Brain microvascular endothelial cell (primary cell): ENCODE measurements at regions not wholly inside any gene's neighbourhood (a gene's known extent, or its start where the extent isn't known, plus 50 kb on each side); places are given as distances from the start of the nearest gene placed in this dataset.

ENCODE experiments used
- DNase-seq: peaks from one replicate; pipeline ENCODE4 v3.0.0-alpha.2; 2020
- H3K27ac ChIP-seq: fragments of 250-450 bp; sonication (Bioruptor Pico); 2 replicates; pipeline ENCODE4 v1.5.1; 2020; ENCODE audit warnings: mild to moderate bottlenecking, moderate library complexity
- H3K27me3 ChIP-seq: fragments of 250-450 bp; sonication (Bioruptor Pico); replicated peaks from 2 replicates; pipeline ENCODE4 v1.5.1; 2020; ENCODE audit warnings: mild to moderate bottlenecking
- H3K36me3 ChIP-seq: fragments of 250-450 bp; sonication (Bioruptor Pico); replicated peaks from 2 replicates; pipeline ENCODE4 v1.5.1; 2020; ENCODE audit warnings: mild to moderate bottlenecking
- H3K4me3 ChIP-seq: 2 replicates; pipeline ENCODE4 v1.5.1; 2011; ENCODE audit warnings: low read depth, mild to moderate bottlenecking, control low read depth, low read length, moderate library complexity
- CTCF ChIP-seq: IDR thresholded peaks from 2 replicates; pipeline ENCODE4 v1.5.1; 2011; ENCODE audit warnings: low read depth, mild to moderate bottlenecking, moderate library complexity, low read length, control low read depth, inconsistent platforms; ENCODE audit errors: missing control alignments
- in situ Hi-C: cut with HindIII; loops from 2 replicates; pipeline ENCODE4 v1.10.0; 2017; ENCODE audit warnings: low sequenced_read_pairs, low pct_ligation_motif_present

- Histone ChIP-seq H3K27me3 (no peaks in the 10 kb centered on the region), H3K4me3 (no peak overlapping the region), H3K27ac (no peak overlapping the region), H3K36me3 (no peaks in the 10 kb centered on the region)
- no peak for TF ChIP-seq CTCF
- no peak for DNase-seq
- in situ Hi-C loops, result no loop called here
Observed at GRCh38 chr22:47535681-47536080, 773.2 kb downstream of the TBC1D22A start.

- DNase-seq, result no peak
- Histone ChIP-seq H3K36me3 (no peaks in the 10 kb centered on the region), H3K27ac (no peak overlapping the region), H3K4me3 (no peak overlapping the region), H3K27me3 (no peaks in the 10 kb centered on the region)
- no peak for TF ChIP-seq CTCF
- in situ Hi-C loops, result no loop called here
Observed at GRCh38 chr22:47534804-47535410, 772.5 kb downstream of the TBC1D22A start.

- Histone ChIP-seq H3K36me3 (no peaks in the 10 kb centered on the region), H3K27ac (no peak overlapping the region), H3K4me3 (no peak overlapping the region), H3K27me3 (no peaks in the 10 kb centered on the region)
- DNase-seq, result no peak
- in situ Hi-C loops, result no loop called here
- TF ChIP-seq CTCF, result no peak
Observed at GRCh38 chr22:47533961-47534803, 771.7 kb downstream of the TBC1D22A start.

- H3K4me3 ChIP-seq, result no peak overlapping the region
- H3K27ac ChIP-seq, result no peak overlapping the region
- no peak for TF ChIP-seq CTCF
- in situ Hi-C loops, result no loop called here
- H3K27me3 ChIP-seq, result no peaks in the 10 kb centered on the region
- no peak for DNase-seq
- no peaks in the 10 kb centered on the region for H3K36me3 ChIP-seq
Observed at GRCh38 chr22:47517062-47517461, 754.6 kb downstream of the TBC1D22A start.

GRCh38 chr22:47515384-47516125 is 753.1 kb downstream of the TBC1D22A start:
- no peak overlapping the region for H3K4me3 ChIP-seq
- TF ChIP-seq CTCF, result no peak
- H3K36me3 ChIP-seq, result no peaks in the 10 kb centered on the region
- no peak for DNase-seq
- H3K27ac ChIP-seq, result no peak overlapping the region
- no peaks in the 10 kb centered on the region for H3K27me3 ChIP-seq
- in situ Hi-C loops, result no loop called here
